PC-3 (cell line): ENCODE measurements at regions not wholly inside any gene's neighbourhood (a gene's known extent, or its start where the extent isn't known, plus 50 kb on each side); places are given as distances from the start of the nearest gene placed in this dataset.

Experiments
- CTCF ChIP-seq: fragments of 300-600 bp; sonication (generic); conservative IDR thresholded peaks from 2 replicates; pipeline ENCODE4 v1.5.1; 2017; ENCODE audit warnings: antibody characterized with exemption, low read depth, mild to moderate bottlenecking, low read length
- EZH2 ChIP-seq: fragments of 300-600 bp; sonication (generic); IDR thresholded peaks from one replicate; pipeline ENCODE4 v1.6.1; 2017; ENCODE audit warnings: antibody characterized with exemption, mild to moderate bottlenecking, low read length; ENCODE audit not compliant: unreplicated experiment

- TF ChIP-seq EZH2 (no peak), CTCF (no peak)
Observed at GRCh38 chr12:4141348-4142270, 132.0 kb upstream of the CCND2 start.
